Endothelial cell (in vitro differentiated cells): ENCODE measurements at regions not wholly inside any gene's neighbourhood (a gene's known extent, or its start where the extent isn't known, plus 50 kb on each side); places are given as distances from the start of the nearest gene placed in this dataset.

Experiments
- DNase-seq: peaks from one replicate; pipeline ENCODE4 v3.0.0; 2021; ENCODE audit warnings: low spot score
- H3K27ac Mint-ChIP-seq: one replicate; pipeline ENCODE4 v1.8.0; 2021; ENCODE audit warnings: mixed read lengths, inconsistent platforms; ENCODE audit not compliant: unreplicated experiment
- H3K27me3 Mint-ChIP-seq: one replicate; pipeline ENCODE4 v1.8.0; 2021; ENCODE audit warnings: mild to moderate bottlenecking, moderate library complexity, mixed read lengths, inconsistent platforms; ENCODE audit not compliant: unreplicated experiment
- H3K36me3 Mint-ChIP-seq: one replicate; pipeline ENCODE4 v1.8.0; 2021; ENCODE audit warnings: mild to moderate bottlenecking, low read depth, mixed read lengths, inconsistent platforms; ENCODE audit not compliant: unreplicated experiment
- H3K4me1 Mint-ChIP-seq: one replicate; pipeline ENCODE4 v1.8.0; 2021; ENCODE audit warnings: mild to moderate bottlenecking, mixed read lengths, inconsistent platforms; ENCODE audit not compliant: unreplicated experiment
- H3K4me3 Mint-ChIP-seq: one replicate; pipeline ENCODE4 v1.8.0; 2021; ENCODE audit warnings: mild to moderate bottlenecking, mixed read lengths, inconsistent platforms; ENCODE audit not compliant: unreplicated experiment
- H3K9me3 Mint-ChIP-seq: one replicate; pipeline ENCODE4 v1.8.0; 2021; ENCODE audit warnings: mixed read lengths, inconsistent platforms; ENCODE audit not compliant: unreplicated experiment
- TF ChIP-seq, protein P1 (sequence below): fragments of 200-600 bp; sonication (generic); IDR thresholded peaks from one replicate; pipeline ENCODE4 v1.5.0; 2021; ENCODE audit warnings: antibody characterized with exemption; ENCODE audit not compliant: unreplicated experiment

DNA sequence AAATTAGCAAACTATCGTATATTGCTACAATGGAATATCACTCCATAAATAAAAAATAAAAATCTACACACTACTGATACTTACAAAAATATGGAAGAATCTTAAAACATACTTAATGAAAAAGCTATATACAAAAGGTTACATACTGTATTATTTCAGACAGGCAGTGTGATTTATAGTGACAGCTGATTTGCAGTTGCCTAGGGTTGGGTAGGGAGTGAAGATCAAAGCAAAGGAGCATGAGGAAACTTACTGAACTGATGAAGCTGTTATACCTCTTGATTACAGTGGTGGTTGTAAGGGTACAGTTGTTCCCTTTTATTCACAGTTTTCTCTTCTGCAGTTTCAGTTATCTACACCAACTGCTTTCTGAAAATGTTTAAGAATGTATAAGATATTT is 62.6 kb downstream of the FSCB start:
- H3K27me3 Mint-ChIP-seq: no peaks in the 10 kb centered on the region
- TF ChIP-seq, protein P1, sequence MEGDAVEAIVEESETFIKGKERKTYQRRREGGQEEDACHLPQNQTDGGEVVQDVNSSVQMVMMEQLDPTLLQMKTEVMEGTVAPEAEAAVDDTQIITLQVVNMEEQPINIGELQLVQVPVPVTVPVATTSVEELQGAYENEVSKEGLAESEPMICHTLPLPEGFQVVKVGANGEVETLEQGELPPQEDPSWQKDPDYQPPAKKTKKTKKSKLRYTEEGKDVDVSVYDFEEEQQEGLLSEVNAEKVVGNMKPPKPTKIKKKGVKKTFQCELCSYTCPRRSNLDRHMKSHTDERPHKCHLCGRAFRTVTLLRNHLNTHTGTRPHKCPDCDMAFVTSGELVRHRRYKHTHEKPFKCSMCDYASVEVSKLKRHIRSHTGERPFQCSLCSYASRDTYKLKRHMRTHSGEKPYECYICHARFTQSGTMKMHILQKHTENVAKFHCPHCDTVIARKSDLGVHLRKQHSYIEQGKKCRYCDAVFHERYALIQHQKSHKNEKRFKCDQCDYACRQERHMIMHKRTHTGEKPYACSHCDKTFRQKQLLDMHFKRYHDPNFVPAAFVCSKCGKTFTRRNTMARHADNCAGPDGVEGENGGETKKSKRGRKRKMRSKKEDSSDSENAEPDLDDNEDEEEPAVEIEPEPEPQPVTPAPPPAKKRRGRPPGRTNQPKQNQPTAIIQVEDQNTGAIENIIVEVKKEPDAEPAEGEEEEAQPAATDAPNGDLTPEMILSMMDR: no peak
- peaks cover 2% of the 10 kb centered on the region for H3K4me1 Mint-ChIP-seq
- H3K36me3 Mint-ChIP-seq: peaks cover under 1% of the 10 kb centered on the region
- H3K27ac Mint-ChIP-seq: no peak overlapping the region
- no peak overlapping the region for H3K4me3 Mint-ChIP-seq
- no peaks in the 10 kb centered on the region for H3K9me3 Mint-ChIP-seq
- no peak for DNase-seq

DNA sequence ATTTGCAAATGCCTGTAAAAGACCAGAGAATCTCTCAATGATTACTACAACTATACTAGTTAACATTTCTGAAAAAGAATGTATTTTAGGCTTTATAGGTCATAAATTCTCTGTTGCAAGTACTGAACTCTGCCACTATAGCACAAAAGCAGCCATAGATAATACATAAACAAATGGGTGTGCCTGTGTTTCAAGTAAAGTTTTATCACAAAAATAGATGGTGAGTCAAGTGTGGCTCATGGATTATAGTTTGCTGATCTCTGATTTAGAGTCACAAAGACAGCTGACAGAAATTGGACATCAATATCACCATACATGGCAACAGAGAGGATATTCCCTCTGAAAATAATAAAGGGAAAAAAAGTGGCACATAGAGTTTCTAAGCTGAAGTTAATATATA is 68.1 kb downstream of the FSCB start:
- H3K27me3 Mint-ChIP-seq: no peaks in the 10 kb centered on the region
- H3K27ac Mint-ChIP-seq: no peak overlapping the region
- no peak overlapping the region for H3K4me3 Mint-ChIP-seq
- no peak for DNase-seq
- H3K9me3 Mint-ChIP-seq: no peaks in the 10 kb centered on the region
- TF ChIP-seq, protein P1: no peak
- no peaks in the 10 kb centered on the region for H3K4me1 Mint-ChIP-seq
- no peaks in the 10 kb centered on the region for H3K36me3 Mint-ChIP-seq

DNA sequence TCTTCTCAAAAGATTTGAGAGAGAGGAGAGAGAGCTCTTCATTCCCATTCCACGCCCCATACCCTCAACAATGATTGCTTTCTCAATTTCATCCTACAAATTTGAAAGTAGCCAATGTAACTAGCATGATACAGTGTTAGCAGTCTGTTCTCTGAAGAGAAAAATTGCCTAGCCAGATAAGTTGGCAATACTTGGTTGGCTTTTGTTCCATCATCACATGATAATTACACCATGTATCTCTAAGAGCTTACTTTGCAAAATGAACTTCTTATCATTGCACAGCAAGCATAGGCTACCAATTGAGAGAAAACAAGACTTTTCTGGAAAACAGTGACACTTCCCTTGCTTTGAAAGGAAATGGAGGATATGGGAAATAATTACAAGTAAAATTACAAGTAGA is 68.9 kb downstream of the FSCB start:
- Mint-ChIP-seq H3K4me1 (no peaks in the 10 kb centered on the region), H3K4me3 (no peak overlapping the region), H3K36me3 (no peaks in the 10 kb centered on the region), H3K9me3 (no peaks in the 10 kb centered on the region), H3K27me3 (no peaks in the 10 kb centered on the region), H3K27ac (no peak overlapping the region)
- TF ChIP-seq, protein P1: no peak
- no peak for DNase-seq

DNA sequence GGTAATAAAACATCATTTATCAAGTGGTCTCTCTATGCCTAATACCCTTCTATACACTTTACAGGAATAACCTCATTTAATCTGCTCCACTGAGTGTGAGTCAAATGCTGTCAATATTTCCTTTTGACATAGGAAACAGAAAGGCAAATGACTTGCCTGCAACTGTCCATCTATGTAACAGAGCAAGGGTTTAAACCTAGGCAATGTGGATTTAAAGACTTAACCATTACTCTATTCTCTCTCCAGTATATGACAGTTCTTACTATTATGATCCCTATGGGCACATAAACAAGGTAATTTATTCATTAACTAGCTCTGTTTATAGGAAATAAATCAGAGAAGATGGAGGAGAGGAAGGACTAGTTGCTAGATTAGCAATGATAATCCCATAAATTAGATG is 70.6 kb downstream of the FSCB start:
- H3K9me3 Mint-ChIP-seq: no peaks in the 10 kb centered on the region
- no peak overlapping the region for H3K27ac Mint-ChIP-seq
- no peaks in the 10 kb centered on the region for H3K27me3 Mint-ChIP-seq
- no peaks in the 10 kb centered on the region for H3K36me3 Mint-ChIP-seq
- DNase-seq: no peak
- H3K4me1 Mint-ChIP-seq: no peaks in the 10 kb centered on the region
- no peak overlapping the region for H3K4me3 Mint-ChIP-seq
- TF ChIP-seq, protein P1: no peak

DNA sequence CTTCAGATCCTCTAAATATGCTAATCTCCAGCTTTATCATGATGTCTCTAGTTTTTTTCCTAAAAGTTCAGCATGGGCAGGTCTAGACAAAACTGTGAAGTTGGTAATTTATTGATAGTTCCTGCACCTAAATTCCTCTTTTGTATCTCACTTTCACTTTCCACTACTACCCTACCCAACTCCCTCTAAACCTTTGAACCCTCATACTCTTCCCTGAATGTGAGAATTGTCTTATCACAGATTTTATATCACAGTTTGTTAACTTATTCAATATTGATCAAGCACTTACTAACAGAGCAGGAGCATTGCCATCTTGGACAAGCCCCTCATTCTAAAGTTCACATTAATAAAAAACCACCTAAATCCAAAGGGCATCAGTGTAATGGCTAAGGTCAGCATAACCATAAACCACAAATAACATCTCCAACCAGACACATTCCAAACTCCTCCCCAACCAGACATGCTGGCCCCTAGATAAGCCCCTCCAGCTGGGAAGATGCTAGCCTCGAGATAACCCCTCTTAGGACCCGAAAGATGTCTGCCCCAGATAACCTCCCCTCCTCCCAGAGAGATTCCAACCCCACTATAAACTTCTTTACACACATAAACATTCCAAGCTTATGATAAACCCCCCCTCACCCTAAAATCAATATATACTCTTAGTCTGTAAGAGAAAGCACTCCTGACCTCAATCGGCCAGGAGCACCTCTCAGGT is 78.7 kb downstream of the FSCB start:
- Mint-ChIP-seq H3K9me3 (no peaks in the 10 kb centered on the region), H3K27ac (no peak overlapping the region), H3K4me3 (no peak overlapping the region), H3K36me3 (no peaks in the 10 kb centered on the region), H3K4me1 (no peaks in the 10 kb centered on the region), H3K27me3 (peaks cover 2% of the 10 kb centered on the region)
- no peak for DNase-seq
- TF ChIP-seq, protein P1: no peak
